Keratinocyte (primary cell): ENCODE measurements at regions not wholly inside any gene's neighbourhood (a gene's known extent, or its start where the extent isn't known, plus 50 kb on each side); places are given as distances from the start of the nearest gene placed in this dataset.

Experiments used
- DNase-seq: peaks from one replicate; pipeline ENCODE4 v3.0.0-alpha.2; 2011; ENCODE audit warnings: low read depth, missing footprints, low spot score
- FAIRE-seq: peaks from 2 replicates; lab custom pipeline; 2011; peaks lifted over from hg19 to GRCh38; lab: Jason Lieb, UNC
- H2AFZ ChIP-seq: 2 replicates; pipeline ENCODE4 v1.6.0; 2012; ENCODE audit warnings: low read length, control low read depth, inconsistent platforms; ENCODE audit not compliant: control insufficient read depth
- H3K27ac ChIP-seq: 2 replicates; pipeline ENCODE4 v1.5.1; 2011; ENCODE audit warnings: low read length; ENCODE audit not compliant: control insufficient read depth, insufficient read depth
- H3K27me3 ChIP-seq: 3 replicates; pipeline ENCODE4 v1.6.0; 2011; ENCODE audit warnings: low read length; ENCODE audit not compliant: control insufficient read depth, insufficient read depth; ENCODE audit errors: extremely low read depth
- H3K36me3 ChIP-seq, 2 experiments: 2 replicates in 1 of 2; 3 replicates in 1 of 2; pipeline ENCODE4 v1.5.1; 2011; ENCODE audit warnings: low read length in 2 of 2, mild to moderate bottlenecking in 1 of 2; ENCODE audit not compliant: control insufficient read depth in 2 of 2, insufficient read depth in 2 of 2; ENCODE audit errors: extremely low read depth in 1 of 2
- H3K4me1 ChIP-seq: 3 replicates; pipeline ENCODE4 v1.5.1; 2011; ENCODE audit warnings: low read length; ENCODE audit not compliant: control insufficient read depth, insufficient read depth; ENCODE audit errors: extremely low read depth
- H3K4me2 ChIP-seq: 3 replicates; pipeline ENCODE4 v1.6.0; 2011; ENCODE audit warnings: low read depth, low read length; ENCODE audit not compliant: control insufficient read depth, insufficient read depth; ENCODE audit errors: extremely low read depth
- H3K4me3 ChIP-seq, 3 experiments: fragments of 200-600 bp in 1 of 3; sonication (generic) in 1 of 3; 2 replicates in 2 of 3; 3 replicates in 1 of 3; pipeline ENCODE4 v1.5.1; 2011 to 2016; ENCODE audit warnings: low read length in 3 of 3, mild to moderate bottlenecking in 3 of 3, control low read depth in 2 of 3, inconsistent platforms in 1 of 3, low read depth in 1 of 3, mixed read lengths in 1 of 3, mixed run types in 1 of 3, moderate library complexity in 1 of 3; ENCODE audit not compliant: control insufficient read depth in 2 of 3, insufficient read depth in 2 of 3; ENCODE audit errors: extremely low read depth in 1 of 3
- H3K79me2 ChIP-seq: 2 replicates; pipeline ENCODE4 v1.6.0; 2012; ENCODE audit warnings: low read length; ENCODE audit not compliant: control insufficient read depth, insufficient read depth
- H3K9ac ChIP-seq: 3 replicates; pipeline ENCODE4 v1.6.0; 2011; ENCODE audit warnings: low read length; ENCODE audit not compliant: control insufficient read depth, insufficient read depth; ENCODE audit errors: extremely low read depth
- H3K9me1 ChIP-seq: 3 replicates; pipeline ENCODE4 v1.6.0; 2011; ENCODE audit warnings: low read length; ENCODE audit not compliant: control insufficient read depth, insufficient read depth; ENCODE audit errors: extremely low read depth
- H3K9me3 ChIP-seq: 2 replicates; pipeline ENCODE4 v1.5.1; 2012; ENCODE audit warnings: low read depth, low read length; ENCODE audit not compliant: control insufficient read depth
- H4K20me1 ChIP-seq: 3 replicates; pipeline ENCODE4 v1.6.0; 2011; ENCODE audit warnings: low read length; ENCODE audit not compliant: control insufficient read depth, insufficient read depth; ENCODE audit errors: extremely low read depth
- CTCF ChIP-seq, 3 experiments: IDR thresholded peaks in 1 of 3; conservative IDR thresholded peaks in 1 of 3; optimal IDR thresholded peaks in 1 of 3; 2 replicates in 2 of 3; 3 replicates in 1 of 3; pipeline versions ENCODE3 to v1.5.1; 2011; ENCODE audit warnings: low read length in 3 of 3, mild to moderate bottlenecking in 3 of 3, moderate library complexity in 2 of 3, control low read depth in 1 of 3, inconsistent platforms in 1 of 3; ENCODE audit not compliant: insufficient read depth in 2 of 3; ENCODE audit errors: extremely low read depth in 1 of 3
- EZH2 ChIP-seq: IDR thresholded peaks from one replicate; pipeline ENCODE4 v1.6.1; 2012; ENCODE audit warnings: inconsistent platforms, mild to moderate bottlenecking, low read length, moderate library complexity
- dilution Hi-C: fragments of 300-500 bp; cut with MboI; formaldehyde crosslinking; loops from one replicate; pipeline ENCODE4 v1.7.0; 2020; ENCODE audit warnings: low sequenced_read_pairs; ENCODE audit not compliant: extremely low pct_ligation_motif_present

GRCh38 chr1:195709821-195710220, 898.4 kb downstream of the KCNT2 start:
- no peak overlapping the region for H3K4me2 ChIP-seq
- dilution Hi-C loops, result no loop called here
- H3K9me3 ChIP-seq, result no peaks in the 10 kb centered on the region
- H4K20me1 ChIP-seq, result no peaks in the 10 kb centered on the region
- FAIRE-seq (no peak), DNase-seq (no peak)
- no peak for TF ChIP-seq EZH2
- TF ChIP-seq CTCF (optimal IDR thresholded peaks at IDR 0.05 in 1 of 3, IDR thresholded peaks at IDR 0.05 in 1 of 3, conservative IDR thresholded peaks at IDR 0.05 in 1 of 3; ENCODE audit: extremely low read depth in 1 of 3, insufficient read depth in 2 of 3, low read length in 3 of 3), result no peak
- no peak overlapping the region for H3K9ac ChIP-seq
- H3K27ac ChIP-seq, result no peak overlapping the region
- no peaks in the 10 kb centered on the region for H3K9me1 ChIP-seq
- H3K4me1 ChIP-seq, result no peaks in the 10 kb centered on the region
- H3K27me3 ChIP-seq, result no peaks in the 10 kb centered on the region
- no peaks in the 10 kb centered on the region for H3K36me3 ChIP-seq
- H3K4me3 ChIP-seq, result no peak overlapping the region
- H2AFZ ChIP-seq, result no peak overlapping the region
- no peaks in the 10 kb centered on the region for H3K79me2 ChIP-seq

GRCh38 chr1:195704028-195704427, 904.2 kb downstream of the KCNT2 start:
- Histone ChIP-seq H3K27me3 (no peaks in the 10 kb centered on the region), H3K79me2 (no peaks in the 10 kb centered on the region), H3K4me1 (no peaks in the 10 kb centered on the region), H3K9ac (no peak overlapping the region), H3K27ac (no peak overlapping the region), H3K36me3 (no peaks in the 10 kb centered on the region), H2AFZ (no peak overlapping the region), H3K9me1 (no peaks in the 10 kb centered on the region), H3K4me2 (no peak overlapping the region), H4K20me1 (no peaks in the 10 kb centered on the region), H3K9me3 (no peaks in the 10 kb centered on the region), H3K4me3 (no peak overlapping the region)
- TF ChIP-seq EZH2 (no peak), CTCF (optimal IDR thresholded peaks at IDR 0.05 in 1 of 3, IDR thresholded peaks at IDR 0.05 in 1 of 3, conservative IDR thresholded peaks at IDR 0.05 in 1 of 3; ENCODE audit: extremely low read depth in 1 of 3, insufficient read depth in 2 of 3, low read length in 3 of 3) (no peak)
- no peak for DNase-seq
- FAIRE-seq, result no peak
- dilution Hi-C loops, result no loop called here
